ENCODE measurements at regions not wholly inside any gene's neighbourhood (a gene's known extent, or its start where the extent isn't known, plus 50 kb on each side); places are given as distances from the start of the nearest gene placed in this dataset.

DNA sequence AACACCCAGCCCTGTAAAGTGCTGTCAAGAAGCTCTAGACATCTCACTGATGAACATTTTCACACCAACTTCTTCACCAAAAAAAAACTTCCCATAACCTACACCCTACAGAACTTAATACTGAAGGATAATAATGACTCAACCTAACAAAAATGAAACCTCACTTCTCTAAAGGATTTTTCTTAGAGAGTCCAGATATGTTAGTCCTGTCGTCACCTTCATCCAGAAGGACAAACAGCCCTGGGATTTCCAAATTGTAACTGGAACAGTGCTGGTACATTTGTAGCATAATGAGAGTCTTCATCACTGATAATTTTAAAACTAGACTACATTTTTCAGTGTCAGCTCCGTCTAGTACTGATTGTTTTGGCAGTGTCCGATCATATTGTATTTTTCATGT, 528.6 kb upstream of the CELF2 start:
- DNase-seq = no peak
- TF ChIP-seq POLR2A (IDR thresholded peaks at IDR 0.05; ENCODE audit: low read length) (no peak), GATA1 (IDR thresholded peaks at IDR 0.05; ENCODE audit: low read depth, low read length) (no peak)

DNA sequence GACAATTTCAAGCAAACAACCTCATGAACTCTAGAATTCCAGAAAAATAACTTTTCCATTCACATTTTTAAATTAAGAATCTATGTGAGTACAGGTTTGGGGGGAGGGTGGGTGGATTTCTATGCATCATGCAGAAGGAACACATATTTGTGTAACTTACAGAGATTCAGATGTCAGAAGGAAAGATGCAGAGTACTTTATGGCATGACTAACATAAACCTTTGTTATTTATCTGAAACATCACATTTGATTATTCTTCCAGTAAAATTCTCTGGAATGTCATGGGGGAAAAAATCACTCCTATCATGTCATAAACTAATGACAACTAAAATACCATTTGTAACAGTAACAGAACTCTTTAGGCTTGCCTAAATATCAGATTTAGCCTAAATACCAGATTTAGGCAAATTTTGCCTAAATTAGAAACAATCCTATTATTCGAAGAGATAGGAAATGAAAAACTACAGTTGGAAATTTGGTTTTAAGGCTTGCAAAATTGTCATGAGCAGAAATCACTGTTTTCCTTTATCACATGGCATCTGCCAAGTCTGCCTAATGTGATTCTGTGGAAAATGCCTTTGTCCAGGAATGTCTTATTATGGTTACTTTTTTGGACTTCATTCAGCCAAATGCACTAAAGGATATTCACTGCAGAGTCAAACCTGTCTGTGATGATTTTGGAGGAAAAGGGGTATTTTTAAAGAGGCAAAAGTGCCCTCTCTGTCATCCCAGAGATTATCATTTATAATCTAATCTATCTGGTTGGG, 527.7 kb upstream of the CELF2 start:
- TF ChIP-seq POLR2A (IDR thresholded peaks at IDR 0.05; ENCODE audit: low read length) (no peak), GATA1 (IDR thresholded peaks at IDR 0.05; ENCODE audit: low read depth, low read length) (no peak)
- no peak for DNase-seq

DNA sequence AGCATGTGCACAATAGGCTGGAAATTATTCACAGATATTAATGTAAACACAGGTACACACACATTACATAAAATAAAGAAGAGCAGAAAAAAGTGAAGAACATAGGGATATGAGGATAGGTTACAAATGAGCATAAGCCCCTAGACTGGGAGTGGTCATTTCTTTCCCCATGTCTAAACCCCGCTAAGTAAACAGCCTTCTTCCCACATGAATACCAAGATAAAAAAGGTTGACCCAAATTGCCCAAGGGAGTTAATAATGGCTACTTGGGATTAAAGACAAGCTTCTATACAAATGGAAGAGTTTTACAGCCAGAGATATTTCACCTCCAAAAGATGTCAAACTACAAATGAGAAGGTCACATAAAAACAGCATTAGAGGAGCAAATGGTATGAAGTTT, 527.1 kb upstream of the CELF2 start:
- TF ChIP-seq GATA1 (IDR thresholded peaks at IDR 0.05; ENCODE audit: low read depth, low read length) (no peak), POLR2A (IDR thresholded peaks at IDR 0.05; ENCODE audit: low read length) (no peak)
- no peak for DNase-seq

DNA sequence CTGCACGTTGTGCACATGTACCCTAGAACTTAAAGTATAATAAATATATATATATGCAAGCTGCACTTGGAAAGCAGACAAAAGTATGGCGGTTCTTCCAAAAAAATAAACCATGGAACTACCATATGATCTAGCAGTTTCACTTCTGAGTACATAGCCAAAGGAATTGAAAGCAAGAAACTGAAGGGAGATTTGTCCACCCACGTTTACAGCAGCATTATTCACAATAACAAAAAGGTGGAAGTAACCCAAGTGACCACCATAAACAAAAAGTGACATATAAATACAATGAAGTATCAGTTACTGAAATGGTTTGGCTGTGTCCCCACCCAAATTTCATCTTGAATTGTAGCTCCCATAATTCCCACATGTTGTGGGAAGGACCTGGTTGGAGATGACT, 525.3 kb upstream of the CELF2 start:
- no peak for DNase-seq
- TF ChIP-seq POLR2A (IDR thresholded peaks at IDR 0.05; ENCODE audit: low read length) (no peak), GATA1 (IDR thresholded peaks at IDR 0.05; ENCODE audit: low read depth, low read length) (no peak)

DNA sequence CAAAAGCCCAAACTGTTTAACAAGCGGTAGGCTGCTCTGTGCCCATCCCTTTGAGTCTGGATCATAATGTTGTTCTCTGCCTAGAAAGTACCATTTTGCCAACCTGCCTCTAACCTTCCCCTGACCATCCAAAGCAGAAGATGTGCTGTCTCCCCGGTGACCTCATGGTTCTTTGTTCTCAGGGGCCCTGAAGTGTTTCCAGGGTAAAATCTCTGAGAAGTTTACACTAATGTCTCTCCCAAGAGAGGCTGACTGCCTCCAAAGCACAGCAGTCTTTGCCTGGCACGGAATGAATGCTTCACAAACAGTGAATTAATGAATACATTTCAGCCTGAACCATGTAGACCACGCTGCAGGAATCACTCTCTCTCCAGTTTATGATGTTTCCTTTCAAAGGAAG, 523.8 kb upstream of the CELF2 start:
- no peak for TF ChIP-seq POLR2A (IDR thresholded peaks at IDR 0.05; ENCODE audit: low read length)
- TF ChIP-seq GATA1 (IDR thresholded peaks at IDR 0.05; ENCODE audit: low read depth, low read length) = no peak
- DNase-seq = no peak

DNA sequence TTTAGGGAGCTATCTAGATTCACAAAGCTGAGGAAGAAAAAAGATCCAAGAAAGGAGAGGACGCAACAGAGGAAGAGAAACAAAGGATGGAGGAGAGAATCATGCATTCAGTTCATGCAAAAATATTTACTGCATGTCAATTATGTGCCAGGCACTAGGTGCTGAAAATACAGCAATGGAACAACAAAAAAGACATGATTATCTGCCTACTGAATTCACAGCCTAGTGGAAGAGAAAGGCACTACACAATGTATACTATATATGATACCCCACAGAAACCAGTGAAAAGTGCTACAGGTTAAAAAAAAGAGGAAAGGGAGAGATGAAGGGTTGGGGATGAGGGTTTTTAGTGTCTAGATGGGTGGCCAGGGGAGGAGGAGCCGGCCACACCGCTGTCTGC, 520.4 kb upstream of the CELF2 start:
- DNase-seq = no peak
- no peak for TF ChIP-seq POLR2A (IDR thresholded peaks at IDR 0.05; ENCODE audit: low read length)
- TF ChIP-seq GATA1 (IDR thresholded peaks at IDR 0.05; ENCODE audit: low read depth, low read length) = no peak

DNA sequence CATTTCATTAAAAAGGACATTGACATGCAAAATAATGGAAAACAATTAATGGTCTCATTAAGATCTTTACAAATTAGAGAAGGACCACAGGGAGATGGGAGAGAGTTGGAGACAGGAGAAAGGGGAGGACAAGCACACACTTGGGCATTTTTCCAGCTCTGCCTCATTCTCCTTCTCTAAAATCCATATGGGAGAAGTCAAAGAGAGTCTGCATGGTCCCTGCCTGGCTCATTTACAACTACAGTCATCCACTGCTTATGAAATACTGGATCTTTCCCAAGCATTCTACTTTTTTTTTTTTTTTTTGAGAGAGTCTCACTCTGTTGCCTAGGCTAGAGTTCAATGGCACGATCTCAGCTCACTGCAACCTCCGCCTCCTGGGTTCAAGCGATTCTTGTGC, 518.9 kb upstream of the CELF2 start:
- no peak for TF ChIP-seq POLR2A (IDR thresholded peaks at IDR 0.05; ENCODE audit: low read length)
- no peak for TF ChIP-seq GATA1 (IDR thresholded peaks at IDR 0.05; ENCODE audit: low read depth, low read length)
- DNase-seq = no peak

DNA sequence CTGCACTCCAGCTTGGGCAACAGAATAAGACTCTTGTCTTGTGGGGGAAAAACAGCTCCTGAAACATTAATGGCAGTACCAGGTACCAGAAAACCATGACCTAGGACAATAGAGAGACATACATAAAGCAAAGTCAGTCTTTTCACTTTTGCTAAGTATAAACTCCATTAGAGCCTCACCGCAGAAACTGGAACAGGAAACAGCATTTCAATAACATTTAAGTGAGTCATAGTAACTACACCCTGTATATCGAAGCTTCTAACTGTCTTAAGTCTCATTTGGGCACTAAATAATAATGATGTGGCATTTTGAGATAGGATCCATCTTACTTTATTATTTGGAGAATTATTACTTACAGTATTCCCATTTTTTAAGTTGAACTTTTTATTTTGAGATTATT, 517.8 kb upstream of the CELF2 start:
- DNase-seq = no peak
- no peak for TF ChIP-seq POLR2A (IDR thresholded peaks at IDR 0.05; ENCODE audit: low read length)
- no peak for TF ChIP-seq GATA1 (IDR thresholded peaks at IDR 0.05; ENCODE audit: low read depth, low read length)

DNA sequence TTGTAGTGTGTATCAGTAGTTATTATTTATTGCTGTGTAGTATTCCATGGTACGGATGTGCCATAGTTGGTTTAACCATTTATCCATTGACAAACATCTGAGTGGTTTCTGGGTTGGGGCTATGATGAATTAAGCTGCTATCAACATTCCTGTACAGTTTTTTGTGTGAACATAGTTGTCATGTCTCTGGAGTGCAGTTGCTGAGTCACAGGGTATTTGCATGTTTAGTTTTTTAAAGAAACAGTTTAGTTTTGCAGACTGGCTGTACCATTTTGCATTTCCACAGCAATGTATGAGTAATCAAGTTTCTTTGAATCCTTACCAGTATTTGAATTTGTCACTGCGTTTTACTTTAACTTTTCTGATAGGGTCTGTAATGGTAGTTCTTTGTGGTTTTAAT, 516.7 kb upstream of the CELF2 start:
- TF ChIP-seq POLR2A (IDR thresholded peaks at IDR 0.05; ENCODE audit: low read length) = no peak
- no peak for TF ChIP-seq GATA1 (IDR thresholded peaks at IDR 0.05; ENCODE audit: low read depth, low read length)
- DNase-seq = no peak

DNA sequence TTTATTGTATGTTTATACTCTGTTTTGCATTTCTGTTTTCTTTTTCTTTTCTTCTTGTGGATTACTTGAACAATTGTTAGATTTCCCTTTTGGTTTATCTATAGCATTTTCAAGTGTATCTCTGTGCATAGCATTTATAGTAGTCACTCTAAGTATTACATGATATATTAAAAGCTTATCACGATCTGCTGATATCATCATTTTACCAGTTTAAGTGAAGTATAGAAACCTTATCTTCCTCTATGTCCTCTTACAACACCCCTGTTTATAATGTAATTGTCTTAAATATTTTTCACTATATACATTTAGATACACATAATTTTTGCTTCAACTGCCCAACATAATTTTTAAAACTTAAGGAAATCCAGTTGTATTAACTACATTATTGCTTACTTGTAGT, 513.9 kb upstream of the CELF2 start:
- TF ChIP-seq GATA1 (IDR thresholded peaks at IDR 0.05; ENCODE audit: low read depth, low read length) = no peak
- no peak for DNase-seq

DNA sequence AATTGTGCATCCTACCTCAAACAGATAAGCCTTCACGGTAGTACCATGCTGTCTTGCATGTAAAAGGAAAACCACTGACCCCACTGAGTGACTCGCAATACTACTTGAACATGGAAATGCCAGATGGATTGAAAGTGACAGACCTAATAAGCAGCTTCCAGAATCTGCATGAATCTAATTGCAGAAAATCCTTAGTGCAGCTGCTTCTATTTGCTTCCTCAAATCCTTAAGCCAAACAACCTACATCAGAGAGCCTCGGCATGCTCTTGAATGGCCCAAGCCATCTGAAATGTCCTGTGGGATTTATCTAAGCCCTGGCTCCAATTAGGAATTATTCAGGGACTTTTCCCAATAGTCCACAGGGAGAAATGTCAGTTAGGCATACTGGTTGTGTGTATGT, 509.5 kb upstream of the CELF2 start:
- TF ChIP-seq GATA1 (IDR thresholded peaks at IDR 0.05; ENCODE audit: low read depth, low read length) (no peak), POLR2A (IDR thresholded peaks at IDR 0.05; ENCODE audit: low read length) (no peak)
- DNase-seq = no peak

DNA sequence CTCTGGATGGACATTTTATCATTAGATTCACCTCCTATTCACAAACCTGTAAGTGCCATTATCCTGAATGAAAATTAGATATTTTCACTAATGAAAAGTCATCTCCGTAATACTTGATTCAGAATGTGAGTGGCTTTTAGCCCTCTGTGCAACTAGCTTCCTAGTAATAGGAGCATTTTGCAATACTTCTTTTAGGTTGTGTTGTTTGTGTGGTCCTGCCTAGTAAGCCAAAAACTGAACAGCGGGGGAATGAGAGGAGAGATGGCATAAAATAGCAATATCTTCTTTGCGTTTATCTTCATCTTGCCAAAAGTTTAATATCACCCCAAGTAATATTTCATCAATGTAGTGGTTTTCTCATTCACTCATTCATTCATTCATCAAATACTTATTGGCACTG, 507.5 kb upstream of the CELF2 start:
- TF ChIP-seq POLR2A (IDR thresholded peaks at IDR 0.05; ENCODE audit: low read length) = no peak
- no peak for TF ChIP-seq GATA1 (IDR thresholded peaks at IDR 0.05; ENCODE audit: low read depth, low read length)
- no peak for DNase-seq

DNA sequence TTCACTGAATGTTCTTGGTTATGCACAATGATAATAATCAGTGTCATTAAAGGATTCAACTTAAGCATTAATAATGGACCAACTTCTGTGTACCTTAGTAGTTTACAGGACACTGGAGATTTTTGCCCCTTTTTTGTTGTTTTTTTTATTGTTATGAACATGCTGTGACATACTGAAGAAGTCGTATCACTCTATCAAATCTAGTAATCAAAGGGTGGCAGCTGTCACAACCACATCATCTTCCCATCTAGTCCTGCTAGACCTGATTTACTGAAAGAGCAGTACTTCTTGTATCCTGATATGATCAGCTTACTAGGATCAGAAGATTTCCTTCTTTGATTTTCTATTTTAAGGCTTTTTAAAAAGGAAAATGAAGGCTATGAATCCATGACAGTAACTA, 504.6 kb upstream of the CELF2 start:
- DNase-seq = no peak
- TF ChIP-seq POLR2A (IDR thresholded peaks at IDR 0.05; ENCODE audit: low read length) (no peak), GATA1 (IDR thresholded peaks at IDR 0.05; ENCODE audit: low read depth, low read length) (no peak)

DNA sequence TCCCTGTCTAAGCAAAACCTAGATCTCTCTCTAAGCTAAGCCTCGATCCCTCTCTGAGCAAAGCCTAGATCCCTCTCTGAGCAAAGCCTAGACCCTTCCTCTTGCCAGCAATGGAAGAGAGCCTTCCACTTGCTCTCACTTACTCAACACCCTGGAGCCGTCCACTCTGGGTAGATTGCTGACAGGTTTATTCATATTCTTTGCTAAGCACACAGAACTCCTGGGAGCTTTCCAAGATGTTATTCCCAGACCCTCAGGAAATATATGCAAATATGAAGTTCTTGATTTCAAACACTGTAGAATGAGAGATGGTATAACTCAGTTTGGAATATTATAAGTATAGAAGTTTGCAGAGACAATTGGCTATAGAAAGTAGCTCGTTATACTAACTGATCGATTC, 503.8 kb upstream of the CELF2 start:
- no peak for TF ChIP-seq GATA1 (IDR thresholded peaks at IDR 0.05; ENCODE audit: low read depth, low read length)
- TF ChIP-seq POLR2A (IDR thresholded peaks at IDR 0.05; ENCODE audit: low read length) = no peak
- no peak for DNase-seq

DNA sequence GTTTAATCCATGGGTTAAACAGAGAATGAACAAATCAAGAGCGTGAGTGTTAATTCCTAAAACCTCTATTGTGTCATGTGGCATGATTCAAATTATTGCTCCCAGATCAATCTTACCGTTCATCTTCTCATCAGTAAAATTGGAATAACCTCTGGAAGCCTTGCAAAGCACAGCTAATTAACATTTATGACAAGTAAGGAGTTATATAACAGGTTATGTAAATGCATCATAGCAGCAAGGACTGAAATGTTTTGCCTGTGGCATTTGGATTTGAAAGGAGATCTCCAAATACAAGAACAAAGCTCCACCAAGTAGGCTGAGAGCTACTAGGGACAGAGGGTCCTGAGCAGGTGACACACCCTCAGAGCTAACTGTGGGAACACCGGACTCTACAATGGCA, 502.9 kb upstream of the CELF2 start:
- TF ChIP-seq GATA1 (IDR thresholded peaks at IDR 0.05; ENCODE audit: low read depth, low read length) (no peak), POLR2A (IDR thresholded peaks at IDR 0.05; ENCODE audit: low read length) (no peak)
- DNase-seq = no peak
